HG03095 (cell line): ENCODE measurements at regions not wholly inside any gene's neighbourhood (a gene's known extent, or its start where the extent isn't known, plus 50 kb on each side); places are given as distances from the start of the nearest gene placed in this dataset.
"Not testable (repeated sequence)": the region's sequence is repeated elsewhere in the genome, so short reads cannot be mapped to it uniquely, and the experiment has no call there.

ENCODE experiments used
- ATAC-seq: cut with Tn5 transposase; IDR thresholded peaks from one replicate; pipeline ENCODE4 v1.9.1; 2021; ENCODE audit warnings: moderate library complexity; ENCODE audit not compliant: unreplicated experiment

- ATAC-seq: no peak
Observed at GRCh38 chr5:138702166-138703077, 50.8 kb upstream of the CTNNA1 start.

- ATAC-seq: no peak
Observed at GRCh38 chr5:138701678-138702077, 51.5 kb upstream of the CTNNA1 start.

GRCh38 chr5:138700581-138701362 lies 52.5 kb upstream of the CTNNA1 start:
- no peak for ATAC-seq

- no peak for ATAC-seq
Observed at GRCh38 chr5:138699482-138699881, 53.7 kb upstream of the CTNNA1 start.

GRCh38 chr5:138698713-138699112 lies 54.5 kb upstream of the CTNNA1 start:
- ATAC-seq: no peak

GRCh38 chr5:138697720-138698360 lies 55.4 kb upstream of the CTNNA1 start:
- no peak for ATAC-seq

- ATAC-seq: no peak
Observed at GRCh38 chr5:138696501-138696900, 56.7 kb upstream of the CTNNA1 start.

- no peak for ATAC-seq
Observed at GRCh38 chr5:138695781-138696180, 57.4 kb upstream of the CTNNA1 start.

GRCh38 chr5:138694146-138694545 lies 59.1 kb upstream of the CTNNA1 start:
- no peak for ATAC-seq

GRCh38 chr5:138692370-138692769 lies 60.9 kb upstream of the CTNNA1 start:
- ATAC-seq: no peak

GRCh38 chr5:138686668-138687067 lies 66.6 kb upstream of the CTNNA1 start:
- ATAC-seq: no peak

- ATAC-seq: no peak
Observed at GRCh38 chr5:138685193-138685745, 68.0 kb upstream of the CTNNA1 start.

GRCh38 chr5:138682462-138682861 lies 70.8 kb upstream of the CTNNA1 start:
- not testable (repeated sequence) for ATAC-seq

GRCh38 chr5:138678826-138679225 lies 74.4 kb upstream of the CTNNA1 start:
- not testable (repeated sequence) for ATAC-seq

- no peak for ATAC-seq
Observed at GRCh38 chr5:138677782-138678181, 75.4 kb upstream of the CTNNA1 start.

GRCh38 chr5:138676556-138677193 lies 76.5 kb upstream of the CTNNA1 start:
- no peak for ATAC-seq

- ATAC-seq: no peak
Observed at GRCh38 chr5:138676002-138676401, 77.2 kb upstream of the CTNNA1 start.

GRCh38 chr5:138668451-138669380 lies 84.5 kb upstream of the CTNNA1 start:
- no peak for ATAC-seq

GRCh38 chr5:138667782-138668331 lies 85.4 kb upstream of the CTNNA1 start:
- not testable (repeated sequence) for ATAC-seq
